Small intestine (tissue), 7 donors: ENCODE measurements at regions not wholly inside any gene's neighbourhood (a gene's known extent, or its start where the extent isn't known, plus 50 kb on each side); places are given as distances from the start of the nearest gene placed in this dataset.

Experiments used
- DNase-seq, 2 donors: peaks; one replicate each; pipeline versions ENCODE4 v3.0.0 to v3.0.0-alpha.2; 2013
- FAIRE-seq: peaks from 2 replicates; lab custom pipeline; 2012; peaks lifted over from hg19 to GRCh38; lab: Jason Lieb, UNC
- H3K27ac ChIP-seq, 3 donors: one replicate each; pipeline ENCODE4 v1.5.1; 2013; ENCODE audit warnings: low read length in 2 of 3, mild to moderate bottlenecking in 2 of 3, control low read depth in 1 of 3, inconsistent platforms in 1 of 3, low read depth in 1 of 3, moderate library complexity in 1 of 3
- H3K27me3 ChIP-seq, 3 donors: one replicate each; pipeline ENCODE4 v1.6.1; 2013; ENCODE audit warnings: low read length in 3 of 3, inconsistent platforms in 1 of 3; ENCODE audit not compliant: control insufficient read depth in 3 of 3, insufficient read depth in 3 of 3
- H3K36me3 ChIP-seq, 3 donors: one replicate each; pipeline ENCODE4 v1.6.1; 2013; ENCODE audit warnings: low read length in 3 of 3, inconsistent platforms in 1 of 3, low read depth in 1 of 3, mild to moderate bottlenecking in 1 of 3, moderate library complexity in 1 of 3; ENCODE audit not compliant: control insufficient read depth in 3 of 3, insufficient read depth in 2 of 3
- H3K4me1 ChIP-seq, 3 donors: one replicate each; pipeline ENCODE4 v1.6.1; 2013; ENCODE audit warnings: low read length in 2 of 3, inconsistent platforms in 1 of 3, low read depth in 1 of 3, mild to moderate bottlenecking in 1 of 3, moderate library complexity in 1 of 3; ENCODE audit not compliant: control insufficient read depth in 3 of 3, insufficient read depth in 2 of 3
- H3K4me3 ChIP-seq, 3 donors: one replicate each; pipeline ENCODE4 v1.5.1; 2013; ENCODE audit warnings: low read length in 3 of 3, control low read depth in 1 of 3, inconsistent platforms in 1 of 3, low read depth in 1 of 3, mild to moderate bottlenecking in 1 of 3, moderate library complexity in 1 of 3
- H3K9me3 ChIP-seq, 2 donors: one replicate each; pipeline ENCODE4 v1.6.1; 2013; ENCODE audit warnings: low read depth in 1 of 2, low read length in 1 of 2; ENCODE audit not compliant: control insufficient read depth in 2 of 2, insufficient read depth in 1 of 2
- WGBS, 3 donors: extraction: QIAGEN DNeasy Blood & Tissue Kit; methylation state at CpG; one replicate each; pipeline ENCODE4 v1.1.7; 2013; 5-methylcytosine and 5-hydroxymethylcytosine counted together
- donor health status: healthy with polysubstance abuse.
- donor health status: control.
- donor health status: control.
- donor health status: Bipolar disorder and iron deficiency.
- donor health status: healthy.

DNA sequence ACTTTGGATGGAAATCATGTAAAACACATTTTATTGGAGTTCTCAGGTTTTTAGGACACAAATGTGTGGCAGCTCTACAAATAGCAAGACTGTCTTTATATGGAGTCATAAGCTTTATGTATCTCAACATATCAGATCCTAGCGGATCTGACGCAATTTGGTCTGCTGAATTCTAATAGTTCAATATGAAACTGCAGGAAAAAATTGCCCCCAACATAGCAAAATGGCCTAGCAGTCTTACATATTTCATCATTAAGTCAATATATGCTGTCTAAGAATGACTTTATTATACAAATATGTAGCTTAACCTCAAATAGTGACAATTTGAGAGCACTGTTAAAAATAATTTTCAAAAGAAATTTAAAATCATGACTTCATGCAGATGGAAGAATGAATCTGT is 244.3 kb downstream of the TAF11L14 start:
- WGBS, 3 donors = 91 to 93% (median 92%) methylated on average over 2 of the region's 2 CpGs
- no peaks in the 10 kb centered on the region for H3K36me3 ChIP-seq
- no peaks in the 10 kb centered on the region for H3K27me3 ChIP-seq
- H3K27ac ChIP-seq = no peak overlapping the region
- DNase-seq = no peak
- no peak overlapping the region for H3K4me3 ChIP-seq
- H3K9me3 ChIP-seq = peaks cover 0 to 5% of the 10 kb centered on the region in 2 donors
- no peaks in the 10 kb centered on the region for H3K4me1 ChIP-seq
- FAIRE-seq = no peak

DNA sequence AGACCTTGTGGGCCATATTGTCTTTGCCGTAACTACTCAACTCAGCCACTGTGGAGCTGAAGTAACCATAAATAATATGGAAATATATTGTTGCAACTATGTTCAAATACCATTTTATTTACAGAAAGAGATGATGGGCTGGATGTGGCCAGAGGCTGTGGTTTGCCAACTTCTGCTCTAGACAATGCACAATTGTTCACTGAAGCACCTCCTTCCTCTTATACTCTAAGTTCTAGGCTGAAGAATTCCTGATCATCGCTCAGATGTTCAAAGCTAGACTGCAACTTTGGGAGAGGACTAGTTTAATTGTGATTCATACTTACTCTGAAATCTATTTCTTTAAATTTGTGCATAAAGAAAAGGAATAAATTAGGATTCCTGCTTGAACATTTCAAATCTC is 245.0 kb downstream of the TAF11L14 start:
- 96 to 98% (median 97%) methylated on average over 2 of the region's 2 CpGs for WGBS, 3 donors
- H3K4me3 ChIP-seq = no peak overlapping the region
- H3K4me1 ChIP-seq = no peaks in the 10 kb centered on the region
- H3K9me3 ChIP-seq = peaks cover 0 to 9% of the 10 kb centered on the region in 2 donors
- H3K27ac ChIP-seq = no peak overlapping the region
- DNase-seq (no peak), FAIRE-seq (no peak)
- H3K27me3 ChIP-seq = no peaks in the 10 kb centered on the region
- H3K36me3 ChIP-seq = no peaks in the 10 kb centered on the region

DNA sequence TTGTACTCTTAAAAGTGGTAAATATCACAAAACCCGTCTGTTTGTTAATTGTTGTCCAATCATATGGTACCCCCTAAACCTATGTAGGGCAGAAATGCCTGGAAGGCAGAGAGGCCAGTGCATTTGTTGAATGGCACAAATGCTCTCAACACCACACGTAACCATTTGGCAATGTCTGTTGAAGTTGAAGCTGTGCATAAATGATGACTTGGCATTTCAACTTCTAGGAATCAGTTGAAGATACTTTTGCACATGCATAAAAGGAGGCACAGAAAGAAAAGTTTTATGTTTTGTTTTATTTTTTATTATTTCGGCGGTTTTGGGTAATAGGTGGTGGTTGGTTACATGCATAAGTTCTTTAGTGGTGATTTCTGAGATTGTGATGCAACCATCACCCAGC is 246.6 kb downstream of the TAF11L14 start:
- no peak for FAIRE-seq
- H3K27me3 ChIP-seq = no peaks in the 10 kb centered on the region
- H3K9me3 ChIP-seq = peaks cover 0 to 12% of the 10 kb centered on the region in 2 donors
- no peak overlapping the region for H3K27ac ChIP-seq
- no peaks in the 10 kb centered on the region for H3K4me1 ChIP-seq
- no peak overlapping the region for H3K4me3 ChIP-seq
- DNase-seq = no peak
- H3K36me3 ChIP-seq = no peaks in the 10 kb centered on the region
- WGBS, 3 donors = 85 to 91% (median 90%) methylated on average over 4 of the region's 4 CpGs

DNA sequence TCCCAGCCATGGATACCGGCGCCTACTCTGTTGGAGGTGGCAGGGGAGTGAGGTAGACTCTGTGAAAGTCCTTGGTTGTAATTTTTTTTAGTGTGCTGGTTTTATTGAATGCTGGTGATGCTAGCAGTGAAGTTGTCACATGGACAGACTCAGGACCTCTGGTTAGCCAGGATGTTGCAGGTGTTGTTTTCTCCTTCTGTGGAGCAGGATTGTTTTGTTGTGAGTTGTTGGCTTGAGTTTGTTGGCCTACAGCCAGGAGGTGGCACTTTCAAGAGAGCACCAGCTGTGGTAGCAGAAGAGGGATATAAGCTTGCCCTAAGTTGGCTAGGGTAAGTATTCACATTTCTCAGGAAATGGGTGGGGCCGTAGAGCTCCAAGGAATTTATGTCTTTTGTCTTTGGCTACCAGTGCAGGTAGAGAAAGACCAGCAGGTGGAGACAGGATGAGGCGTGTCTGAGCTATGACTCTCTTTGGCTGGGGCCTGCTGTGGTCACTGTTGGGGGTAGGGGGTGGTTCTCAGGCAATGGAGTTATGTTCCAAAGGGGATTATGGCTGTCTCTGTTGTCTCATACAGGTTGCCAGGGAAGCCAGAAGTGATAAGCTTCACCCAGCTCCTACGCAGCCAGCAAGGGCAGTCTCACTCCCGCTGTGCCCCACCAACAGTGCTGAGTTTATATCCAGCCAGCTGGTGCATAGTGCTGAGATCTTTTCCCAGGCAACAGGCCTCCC is 248.7 kb downstream of the TAF11L14 start:
- Histone ChIP-seq H3K9me3 (peaks cover 0 to 12% of the 10 kb centered on the region in 2 donors), H3K27me3 (no peaks in the 10 kb centered on the region), H3K27ac (no peak overlapping the region), H3K4me1 (no peaks in the 10 kb centered on the region), H3K36me3 (no peaks in the 10 kb centered on the region), H3K4me3 (no peak overlapping the region)
- 67 to 86% (median 71%) methylated on average over 6 of the region's 6 CpGs for WGBS, 3 donors
- DNase-seq (no peak), FAIRE-seq (no peak)

DNA sequence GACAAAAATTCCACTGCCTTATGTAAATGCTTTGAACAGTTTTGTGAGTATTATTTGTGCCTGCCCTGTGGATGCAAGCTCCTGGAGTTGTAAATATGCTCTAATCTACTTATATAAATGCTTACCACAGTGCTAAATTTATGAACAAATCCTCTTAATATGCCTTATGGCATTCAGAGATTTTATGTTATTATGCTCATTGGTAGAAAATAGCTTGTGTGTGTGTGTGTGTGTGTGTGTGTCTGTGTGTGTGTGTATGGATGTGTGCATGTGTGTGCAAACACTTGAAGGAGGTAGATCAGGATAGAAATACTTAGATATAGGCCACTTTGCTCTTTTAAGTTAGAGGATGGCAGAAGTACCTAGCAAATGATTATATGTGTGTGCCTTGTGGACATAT is 253.9 kb downstream of the TAF11L14 start:
- H3K36me3 ChIP-seq = no peaks in the 10 kb centered on the region
- no peak overlapping the region for H3K4me3 ChIP-seq
- no peaks in the 10 kb centered on the region for H3K4me1 ChIP-seq
- no peak overlapping the region for H3K27ac ChIP-seq
- DNase-seq (no peak), FAIRE-seq (no peak)
- no peaks in the 10 kb centered on the region for H3K27me3 ChIP-seq
- H3K9me3 ChIP-seq = peaks cover 0 to 11% of the 10 kb centered on the region in 2 donors

DNA sequence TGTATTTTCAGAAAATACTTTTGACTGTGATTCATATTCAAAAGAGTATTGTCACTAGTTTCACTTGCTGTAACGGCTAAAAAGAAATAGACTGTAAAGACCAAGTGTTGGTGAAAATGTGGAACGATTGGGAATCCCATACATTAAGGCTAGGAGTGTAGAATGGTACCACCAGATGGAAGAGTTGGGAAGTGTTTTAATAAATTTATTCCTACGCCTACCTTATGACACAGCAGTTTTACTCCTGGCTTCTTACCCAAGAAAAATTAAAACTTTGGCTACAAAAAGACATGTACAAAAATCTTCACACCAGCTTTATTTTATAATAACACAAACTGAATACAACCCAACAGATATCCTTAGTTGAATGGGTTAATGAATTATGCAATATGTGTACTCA is 256.2 kb downstream of the TAF11L14 start:
- DNase-seq = no peak
- Histone ChIP-seq H3K27me3 (no peaks in the 10 kb centered on the region), H3K9me3 (peaks cover 0 to 3% of the 10 kb centered on the region in 2 donors), H3K36me3 (no peaks in the 10 kb centered on the region), H3K27ac (no peak overlapping the region), H3K4me1 (no peaks in the 10 kb centered on the region), H3K4me3 (no peak overlapping the region)
- no peak for FAIRE-seq
- 77 to 84% (median 80%) methylated on average over 3 of the region's 3 CpGs for WGBS, 3 donors

DNA sequence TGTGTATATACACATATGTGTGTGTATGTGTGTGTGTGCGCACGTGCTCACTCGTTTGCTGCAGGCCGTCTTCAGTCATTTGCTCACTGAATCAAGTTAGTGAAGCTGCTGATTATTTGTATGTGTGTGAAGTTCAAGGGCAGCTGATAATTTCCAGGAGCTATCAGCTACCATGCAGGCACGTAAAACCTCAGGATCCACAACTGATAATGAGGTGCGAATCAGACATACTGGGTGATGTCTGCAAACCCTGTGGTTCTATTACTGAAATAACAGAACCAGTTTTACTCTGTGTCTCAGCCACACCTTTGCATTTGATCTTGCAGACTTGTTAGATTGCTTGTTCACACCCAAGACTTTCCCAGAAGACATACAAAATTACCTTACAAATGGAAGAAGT is 257.6 kb downstream of the TAF11L14 start:
- H3K4me3 ChIP-seq = no peak overlapping the region
- 54 to 75% (median 58%) methylated on average over 6 of the region's 6 CpGs for WGBS, 3 donors
- H3K36me3 ChIP-seq = no peaks in the 10 kb centered on the region
- DNase-seq = no peak
- no peaks in the 10 kb centered on the region for H3K9me3 ChIP-seq
- no peaks in the 10 kb centered on the region for H3K27me3 ChIP-seq
- FAIRE-seq = no peak
- H3K4me1 ChIP-seq = no peaks in the 10 kb centered on the region
- no peak overlapping the region for H3K27ac ChIP-seq

DNA sequence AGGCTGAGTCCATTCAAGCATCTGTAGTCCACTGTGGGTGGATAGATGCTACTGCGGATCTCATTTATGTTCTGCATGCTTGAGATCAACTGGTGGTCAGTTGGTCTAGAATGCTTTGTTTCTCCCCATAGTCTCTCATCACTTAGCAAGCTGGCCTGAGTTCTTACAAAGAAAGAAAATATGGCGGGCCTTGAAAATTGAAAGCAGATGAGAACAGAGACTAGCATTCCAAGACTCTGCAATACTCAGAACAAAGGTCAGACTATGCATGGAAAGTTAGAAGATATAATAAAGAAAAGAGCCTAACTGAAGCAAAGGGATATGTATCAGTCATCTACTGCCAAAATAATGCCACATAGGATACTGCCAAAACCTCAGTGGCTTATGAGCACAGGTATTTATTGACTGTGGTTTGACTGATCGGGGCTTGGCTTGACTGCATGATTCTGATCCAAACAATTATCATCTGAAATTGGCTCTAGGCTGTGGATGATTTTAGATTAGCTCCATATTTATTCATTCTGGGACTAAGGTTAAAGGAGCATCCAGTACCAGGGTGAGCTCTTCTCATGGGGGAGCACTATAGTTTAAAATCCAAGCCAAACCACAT is 258.9 kb downstream of the TAF11L14 start:
- FAIRE-seq (no peak), DNase-seq (no peak)
- H3K27me3 ChIP-seq = no peaks in the 10 kb centered on the region
- no peak overlapping the region for H3K4me3 ChIP-seq
- H3K4me1 ChIP-seq = no peaks in the 10 kb centered on the region
- H3K36me3 ChIP-seq = no peaks in the 10 kb centered on the region
- H3K9me3 ChIP-seq = no peaks in the 10 kb centered on the region
- H3K27ac ChIP-seq = no peak overlapping the region
- 78 to 92% (median 85%) methylated on average over 3 of the region's 3 CpGs for WGBS, 3 donors
